ENCODE measurements at regions not wholly inside any gene's neighbourhood (a gene's known extent, or its start where the extent isn't known, plus 50 kb on each side); places are given as distances from the start of the nearest gene placed in this dataset.

DNA sequence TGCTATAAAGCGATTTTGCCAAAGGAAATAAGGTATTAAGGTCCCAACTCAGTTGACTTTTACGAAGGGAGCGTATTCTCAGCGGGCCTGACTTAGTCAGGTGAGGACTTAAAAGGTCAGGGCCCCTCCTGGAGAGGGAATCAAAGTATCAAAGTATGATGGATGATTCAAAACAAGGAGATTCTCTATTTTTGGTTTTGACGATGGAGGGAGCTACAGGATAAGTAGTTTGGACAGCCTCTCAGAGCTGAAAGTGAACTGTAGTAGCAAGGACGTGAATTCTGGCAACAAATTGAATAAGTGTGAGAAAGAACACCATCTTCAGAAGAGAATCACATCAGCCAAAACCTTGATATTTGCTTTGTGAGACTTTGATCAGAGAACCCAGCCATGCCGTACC lies 1186.5 kb downstream of the SI start:
- TF ChIP-seq POLR2A (IDR thresholded peaks at IDR 0.05; ENCODE audit: borderline replicate concordance, extremely low read depth, insufficient read depth, insufficient read length) (no peak), EZH2phosphoT487 (IDR thresholded peaks at IDR 0.05; ENCODE audit: borderline replicate concordance) (no peak), POLR2AphosphoS5 (IDR thresholded peaks at IDR 0.05; ENCODE audit: low read depth, low read length) (no peak), CEBPB (IDR thresholded peaks at IDR 0.05; ENCODE audit: low read depth) (no peak), SRF (IDR thresholded peaks at IDR 0.05; ENCODE audit: low read depth) (no peak), RAD21 (IDR thresholded peaks at IDR 0.05; ENCODE audit: low read depth) (no peak)
- TF ChIP-seq, protein P1, sequence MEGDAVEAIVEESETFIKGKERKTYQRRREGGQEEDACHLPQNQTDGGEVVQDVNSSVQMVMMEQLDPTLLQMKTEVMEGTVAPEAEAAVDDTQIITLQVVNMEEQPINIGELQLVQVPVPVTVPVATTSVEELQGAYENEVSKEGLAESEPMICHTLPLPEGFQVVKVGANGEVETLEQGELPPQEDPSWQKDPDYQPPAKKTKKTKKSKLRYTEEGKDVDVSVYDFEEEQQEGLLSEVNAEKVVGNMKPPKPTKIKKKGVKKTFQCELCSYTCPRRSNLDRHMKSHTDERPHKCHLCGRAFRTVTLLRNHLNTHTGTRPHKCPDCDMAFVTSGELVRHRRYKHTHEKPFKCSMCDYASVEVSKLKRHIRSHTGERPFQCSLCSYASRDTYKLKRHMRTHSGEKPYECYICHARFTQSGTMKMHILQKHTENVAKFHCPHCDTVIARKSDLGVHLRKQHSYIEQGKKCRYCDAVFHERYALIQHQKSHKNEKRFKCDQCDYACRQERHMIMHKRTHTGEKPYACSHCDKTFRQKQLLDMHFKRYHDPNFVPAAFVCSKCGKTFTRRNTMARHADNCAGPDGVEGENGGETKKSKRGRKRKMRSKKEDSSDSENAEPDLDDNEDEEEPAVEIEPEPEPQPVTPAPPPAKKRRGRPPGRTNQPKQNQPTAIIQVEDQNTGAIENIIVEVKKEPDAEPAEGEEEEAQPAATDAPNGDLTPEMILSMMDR (IDR thresholded peaks at IDR 0.05 in 2 of 3, conservative IDR thresholded peaks at IDR 0.05 in 1 of 3; ENCODE audit: borderline replicate concordance in 1 of 3, insufficient read depth in 1 of 3, low read depth in 2 of 3, low read length in 2 of 3): no peak
- TF ChIP-seq, protein P2, sequence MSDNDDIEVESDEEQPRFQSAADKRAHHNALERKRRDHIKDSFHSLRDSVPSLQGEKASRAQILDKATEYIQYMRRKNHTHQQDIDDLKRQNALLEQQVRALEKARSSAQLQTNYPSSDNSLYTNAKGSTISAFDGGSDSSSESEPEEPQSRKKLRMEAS (IDR thresholded peaks at IDR 0.05): no peak
- TF ChIP-seq, protein P3, sequence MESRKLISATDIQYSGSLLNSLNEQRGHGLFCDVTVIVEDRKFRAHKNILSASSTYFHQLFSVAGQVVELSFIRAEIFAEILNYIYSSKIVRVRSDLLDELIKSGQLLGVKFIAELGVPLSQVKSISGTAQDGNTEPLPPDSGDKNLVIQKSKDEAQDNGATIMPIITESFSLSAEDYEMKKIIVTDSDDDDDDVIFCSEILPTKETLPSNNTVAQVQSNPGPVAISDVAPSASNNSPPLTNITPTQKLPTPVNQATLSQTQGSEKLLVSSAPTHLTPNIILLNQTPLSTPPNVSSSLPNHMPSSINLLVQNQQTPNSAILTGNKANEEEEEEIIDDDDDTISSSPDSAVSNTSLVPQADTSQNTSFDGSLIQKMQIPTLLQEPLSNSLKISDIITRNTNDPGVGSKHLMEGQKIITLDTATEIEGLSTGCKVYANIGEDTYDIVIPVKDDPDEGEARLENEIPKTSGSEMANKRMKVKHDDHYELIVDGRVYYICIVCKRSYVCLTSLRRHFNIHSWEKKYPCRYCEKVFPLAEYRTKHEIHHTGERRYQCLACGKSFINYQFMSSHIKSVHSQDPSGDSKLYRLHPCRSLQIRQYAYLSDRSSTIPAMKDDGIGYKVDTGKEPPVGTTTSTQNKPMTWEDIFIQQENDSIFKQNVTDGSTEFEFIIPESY (IDR thresholded peaks at IDR 0.05; ENCODE audit: extremely low read depth, insufficient replicate concordance, low read length): no peak
- TF ChIP-seq, protein P4, sequence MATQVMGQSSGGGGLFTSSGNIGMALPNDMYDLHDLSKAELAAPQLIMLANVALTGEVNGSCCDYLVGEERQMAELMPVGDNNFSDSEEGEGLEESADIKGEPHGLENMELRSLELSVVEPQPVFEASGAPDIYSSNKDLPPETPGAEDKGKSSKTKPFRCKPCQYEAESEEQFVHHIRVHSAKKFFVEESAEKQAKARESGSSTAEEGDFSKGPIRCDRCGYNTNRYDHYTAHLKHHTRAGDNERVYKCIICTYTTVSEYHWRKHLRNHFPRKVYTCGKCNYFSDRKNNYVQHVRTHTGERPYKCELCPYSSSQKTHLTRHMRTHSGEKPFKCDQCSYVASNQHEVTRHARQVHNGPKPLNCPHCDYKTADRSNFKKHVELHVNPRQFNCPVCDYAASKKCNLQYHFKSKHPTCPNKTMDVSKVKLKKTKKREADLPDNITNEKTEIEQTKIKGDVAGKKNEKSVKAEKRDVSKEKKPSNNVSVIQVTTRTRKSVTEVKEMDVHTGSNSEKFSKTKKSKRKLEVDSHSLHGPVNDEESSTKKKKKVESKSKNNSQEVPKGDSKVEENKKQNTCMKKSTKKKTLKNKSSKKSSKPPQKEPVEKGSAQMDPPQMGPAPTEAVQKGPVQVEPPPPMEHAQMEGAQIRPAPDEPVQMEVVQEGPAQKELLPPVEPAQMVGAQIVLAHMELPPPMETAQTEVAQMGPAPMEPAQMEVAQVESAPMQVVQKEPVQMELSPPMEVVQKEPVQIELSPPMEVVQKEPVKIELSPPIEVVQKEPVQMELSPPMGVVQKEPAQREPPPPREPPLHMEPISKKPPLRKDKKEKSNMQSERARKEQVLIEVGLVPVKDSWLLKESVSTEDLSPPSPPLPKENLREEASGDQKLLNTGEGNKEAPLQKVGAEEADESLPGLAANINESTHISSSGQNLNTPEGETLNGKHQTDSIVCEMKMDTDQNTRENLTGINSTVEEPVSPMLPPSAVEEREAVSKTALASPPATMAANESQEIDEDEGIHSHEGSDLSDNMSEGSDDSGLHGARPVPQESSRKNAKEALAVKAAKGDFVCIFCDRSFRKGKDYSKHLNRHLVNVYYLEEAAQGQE (IDR thresholded peaks at IDR 0.05; ENCODE audit: low read depth): no peak

Data from HCT116 (cell line).